GM12801 (cell line): ENCODE measurements at regions not wholly inside any gene's neighbourhood (a gene's known extent, or its start where the extent isn't known, plus 50 kb on each side); places are given as distances from the start of the nearest gene placed in this dataset.

Experiments used
- CTCF ChIP-seq: IDR thresholded peaks from one replicate; pipeline ENCODE4 v1.5.1; 2011; ENCODE audit warnings: control low read depth; ENCODE audit not compliant: insufficient read length; ENCODE audit errors: extremely low read depth

GRCh38 chr10:62511656-62512055 lies 137.5 kb downstream of the ZNF365 start:
- TF ChIP-seq CTCF = no peak

GRCh38 chr10:62512732-62513475 lies 138.7 kb downstream of the ZNF365 start:
- TF ChIP-seq CTCF = no peak

GRCh38 chr10:62514079-62514693 lies 140.0 kb downstream of the ZNF365 start:
- TF ChIP-seq CTCF = no peak

GRCh38 chr10:62517252-62517651 lies 143.1 kb downstream of the ZNF365 start:
- no peak for TF ChIP-seq CTCF

GRCh38 chr10:62527019-62527827 lies 153.1 kb downstream of the ZNF365 start:
- no peak for TF ChIP-seq CTCF

GRCh38 chr10:62528441-62528840 lies 154.3 kb downstream of the ZNF365 start:
- no peak for TF ChIP-seq CTCF

- no peak for TF ChIP-seq CTCF
Measured at GRCh38 chr10:62529396-62529795, 155.2 kb downstream of the ZNF365 start.
